HL-60 (cell line): ENCODE measurements at regions not wholly inside any gene's neighbourhood (a gene's known extent, or its start where the extent isn't known, plus 50 kb on each side); places are given as distances from the start of the nearest gene placed in this dataset.

Experiments
- CTCF ChIP-seq: IDR thresholded peaks from one replicate; pipeline ENCODE4 v1.5.1; 2011; ENCODE audit warnings: low read length, control low read depth, inconsistent platforms; ENCODE audit not compliant: insufficient read depth
- GABPA ChIP-seq: IDR thresholded peaks from 2 replicates; pipeline ENCODE4 v1.6.1; 2012; ENCODE audit warnings: low read depth
- POLR2AphosphoS5 ChIP-seq: IDR thresholded peaks from 2 replicates; pipeline ENCODE4 v1.6.1; 2012; ENCODE audit warnings: low read depth
- REST ChIP-seq: IDR thresholded peaks from 2 replicates; pipeline ENCODE4 v1.6.1; 2012; ENCODE audit warnings: low read depth; ENCODE audit not compliant: insufficient replicate concordance
- SPI1 ChIP-seq: IDR thresholded peaks from 2 replicates; pipeline ENCODE4 v1.6.1; 2012; ENCODE audit warnings: low read depth, mild to moderate bottlenecking, borderline replicate concordance

- TF ChIP-seq CTCF = no peak
- TF ChIP-seq REST = no peak
- no peak for TF ChIP-seq GABPA
- no peak for TF ChIP-seq POLR2AphosphoS5
- TF ChIP-seq SPI1 = no peak
Observed at GRCh38 chr21:27021046-27021445, 54.2 kb upstream of the ADAMTS5 start.
